PC-3 (cell line): ENCODE measurements at regions not wholly inside any gene's neighbourhood (a gene's known extent, or its start where the extent isn't known, plus 50 kb on each side); places are given as distances from the start of the nearest gene placed in this dataset.

Source experiments
- ATAC-seq: fragments of 200-7000 bp; cut with Tn5 transposase; 2 replicates; pipeline ENCODE4 v1.9.1; 2020; ENCODE audit warnings: mild to moderate bottlenecking, moderate library complexity
- BruUV-seq: library from RNA; stranded (reverse); fragments of 400-500 nt; replicated peaks from 2 replicates; lab custom pipeline; 2021; lab: Mats Ljungman, UMichigan
- CTCF ChIA-PET: fragments of 300-600 bp; sonication (Branson Sonifier 250); formaldehyde crosslinking; loops from one replicate; lab custom pipeline; 2022; ENCODE audit warnings: antibody characterized with exemption; lab: Charles Lee
- POLR2A ChIA-PET: fragments of 300-600 bp; sonication (Branson Sonifier 250); formaldehyde crosslinking; loops from one replicate; lab custom pipeline; 2022; ENCODE audit warnings: antibody characterized with exemption; ENCODE audit not compliant: unreplicated experiment; lab: Charles Lee
- DNase-seq: peaks from one replicate; pipeline ENCODE4 v3.0.0-alpha.2; 2015
- H2AFZ ChIP-seq: fragments of 300-600 bp; sonication (generic); 2 replicates; pipeline ENCODE4 v1.6.0; 2016; ENCODE audit warnings: antibody characterized with exemption, low read length
- H3F3A ChIP-seq: fragments of 300-600 bp; sonication (generic); one replicate; pipeline ENCODE4 v1.6.0; 2017; ENCODE audit warnings: antibody characterized with exemption, low read length, control low read depth, mild to moderate bottlenecking; ENCODE audit not compliant: unreplicated experiment
- H3K27ac ChIP-seq: fragments of 300-600 bp; sonication (generic); 2 replicates; pipeline ENCODE4 v1.5.1; 2016; ENCODE audit warnings: mild to moderate bottlenecking, low read length
- H3K27me3 ChIP-seq: fragments of 300-600 bp; sonication (generic); 2 replicates; pipeline ENCODE4 v1.6.1; 2016; ENCODE audit warnings: low read length, mixed read lengths
- H3K36me3 ChIP-seq: fragments of 300-600 bp; sonication (generic); 2 replicates; pipeline ENCODE4 v1.6.1; 2016; ENCODE audit warnings: low read depth, mixed run types, low read length, mixed read lengths
- H3K4me1 ChIP-seq: fragments of 300-600 bp; sonication (generic); 2 replicates; pipeline ENCODE4 v1.5.1; 2016; ENCODE audit warnings: low read length; ENCODE audit not compliant: insufficient read depth
- H3K4me2 ChIP-seq: fragments of 300-600 bp; sonication (generic); 2 replicates; pipeline ENCODE4 v1.6.0; 2016; ENCODE audit warnings: low read length
- H3K4me3 ChIP-seq: fragments of 300-600 bp; sonication (generic); 2 replicates; pipeline ENCODE4 v1.5.1; 2016; ENCODE audit warnings: mild to moderate bottlenecking, low read length, mixed read lengths
- H3K79me2 ChIP-seq: fragments of 300-600 bp; sonication (generic); 2 replicates; pipeline ENCODE4 v1.6.1; 2017; ENCODE audit warnings: low read length, mixed read lengths
- H3K9ac ChIP-seq: fragments of 300-600 bp; sonication (generic); 2 replicates; pipeline ENCODE4 v1.6.0; 2016; ENCODE audit warnings: mild to moderate bottlenecking, low read length
- H3K9me2 ChIP-seq: fragments of 300-600 bp; sonication (generic); replicated peaks from 2 replicates; pipeline ENCODE4 v1.6.1; 2016; ENCODE audit warnings: mixed run types, low read length, mixed read lengths
- H3K9me3 ChIP-seq: fragments of 300-600 bp; sonication (generic); 2 replicates; pipeline ENCODE4 v1.6.1; 2016; ENCODE audit warnings: low read length, mixed read lengths
- H4K20me1 ChIP-seq: fragments of 300-600 bp; sonication (generic); 2 replicates; pipeline ENCODE4 v1.6.1; 2016; ENCODE audit warnings: low read length, mixed read lengths
- EZH2 ChIP-seq: fragments of 300-600 bp; sonication (generic); IDR thresholded peaks from one replicate; pipeline ENCODE4 v1.6.1; 2017; ENCODE audit warnings: antibody characterized with exemption, mild to moderate bottlenecking, low read length; ENCODE audit not compliant: unreplicated experiment
- EZH2phosphoT487 ChIP-seq: fragments of 300-600 bp; sonication (generic); IDR thresholded peaks from 2 replicates; pipeline ENCODE4 v1.6.1; 2018; ENCODE audit warnings: mild to moderate bottlenecking, antibody characterized with exemption, low read length, borderline replicate concordance
- intact Hi-C: fragments of 100-400 bp; cut with micrococcal nuclease; formaldehyde crosslinking; loops from 2 replicates; pipeline ENCODE4 v1.9.0; 2023
- TF ChIP-seq, protein P1 (sequence below): fragments of 300-600 bp; sonication (generic); conservative IDR thresholded peaks from 2 replicates; pipeline ENCODE4 v1.5.1; 2017; ENCODE audit warnings: antibody characterized with exemption, low read depth, mild to moderate bottlenecking, low read length

DNA sequence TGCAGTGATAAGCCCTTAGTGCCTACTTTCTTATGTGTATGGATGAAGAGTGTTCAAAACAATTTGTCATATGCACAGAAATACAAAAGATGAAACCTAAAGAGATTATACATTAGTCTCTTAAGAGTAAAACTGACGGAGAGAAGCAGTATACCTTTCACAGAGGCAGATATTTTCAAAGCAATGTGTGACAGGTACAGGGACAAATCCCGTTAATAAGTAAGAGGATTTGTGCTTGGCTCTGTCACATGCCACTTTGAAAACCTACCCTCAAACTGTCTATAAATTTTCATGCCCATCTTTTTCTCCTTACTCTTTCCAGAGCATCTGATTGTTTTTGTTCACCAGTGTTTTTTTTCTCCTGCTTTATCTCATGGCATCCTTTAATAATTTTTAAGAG is 741.3 kb upstream of the MMS22L start:
- intact Hi-C loops, result no loop called here
- no peak for DNase-seq
- BruUV-seq, result no TSS peak
- no peaks in the 10 kb centered on the region for H3K36me3 ChIP-seq
- no peaks in the 10 kb centered on the region for H4K20me1 ChIP-seq
- no peak overlapping the region for H3K9ac ChIP-seq
- H3F3A ChIP-seq, result no peaks in the 10 kb centered on the region
- H2AFZ ChIP-seq, result no peak overlapping the region
- H3K9me2 ChIP-seq, result no peaks in the 10 kb centered on the region
- H3K9me3 ChIP-seq, result no peaks in the 10 kb centered on the region
- H3K79me2 ChIP-seq, result no peaks in the 10 kb centered on the region
- H3K4me2 ChIP-seq, result no peak overlapping the region
- H3K27me3 ChIP-seq, result peaks cover 36% of the 10 kb centered on the region
- no peaks in the 10 kb centered on the region for H3K4me1 ChIP-seq
- ChIA-PET CTCF (no interaction called here), POLR2A (no interaction called here)
- ATAC-seq, result no peak
- no peak overlapping the region for H3K27ac ChIP-seq
- no peak overlapping the region for H3K4me3 ChIP-seq
- no peak for TF ChIP-seq EZH2
- TF ChIP-seq, protein P1, sequence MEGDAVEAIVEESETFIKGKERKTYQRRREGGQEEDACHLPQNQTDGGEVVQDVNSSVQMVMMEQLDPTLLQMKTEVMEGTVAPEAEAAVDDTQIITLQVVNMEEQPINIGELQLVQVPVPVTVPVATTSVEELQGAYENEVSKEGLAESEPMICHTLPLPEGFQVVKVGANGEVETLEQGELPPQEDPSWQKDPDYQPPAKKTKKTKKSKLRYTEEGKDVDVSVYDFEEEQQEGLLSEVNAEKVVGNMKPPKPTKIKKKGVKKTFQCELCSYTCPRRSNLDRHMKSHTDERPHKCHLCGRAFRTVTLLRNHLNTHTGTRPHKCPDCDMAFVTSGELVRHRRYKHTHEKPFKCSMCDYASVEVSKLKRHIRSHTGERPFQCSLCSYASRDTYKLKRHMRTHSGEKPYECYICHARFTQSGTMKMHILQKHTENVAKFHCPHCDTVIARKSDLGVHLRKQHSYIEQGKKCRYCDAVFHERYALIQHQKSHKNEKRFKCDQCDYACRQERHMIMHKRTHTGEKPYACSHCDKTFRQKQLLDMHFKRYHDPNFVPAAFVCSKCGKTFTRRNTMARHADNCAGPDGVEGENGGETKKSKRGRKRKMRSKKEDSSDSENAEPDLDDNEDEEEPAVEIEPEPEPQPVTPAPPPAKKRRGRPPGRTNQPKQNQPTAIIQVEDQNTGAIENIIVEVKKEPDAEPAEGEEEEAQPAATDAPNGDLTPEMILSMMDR, result no peak
- no peak for TF ChIP-seq EZH2phosphoT487

DNA sequence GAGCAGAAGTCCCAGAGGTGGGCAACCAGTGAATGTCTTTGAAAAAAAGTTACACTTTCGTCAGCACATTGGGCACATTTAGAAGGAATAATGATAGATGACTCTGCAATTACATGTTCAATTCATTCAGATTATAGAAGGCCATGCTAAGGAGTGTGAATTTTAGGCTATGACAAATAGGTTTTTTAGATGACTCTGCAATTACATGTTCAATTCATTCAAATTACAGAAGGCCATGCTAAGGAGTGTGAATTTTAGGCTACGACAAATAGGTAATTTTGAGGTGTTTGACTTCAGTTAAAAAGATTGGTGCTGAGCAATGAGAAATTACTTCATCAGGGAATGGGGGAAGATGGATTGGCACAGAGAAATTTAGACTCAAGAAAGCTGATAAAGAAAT is 744.9 kb upstream of the MMS22L start:
- Histone ChIP-seq H3K9me2 (no peaks in the 10 kb centered on the region), H3K4me3 (no peak overlapping the region), H2AFZ (no peak overlapping the region), H3K9me3 (no peaks in the 10 kb centered on the region), H3K27ac (no peak overlapping the region), H3K27me3 (peaks cover 27% of the 10 kb centered on the region), H3K4me1 (no peaks in the 10 kb centered on the region), H3K9ac (no peak overlapping the region), H3F3A (no peaks in the 10 kb centered on the region), H3K4me2 (no peak overlapping the region), H3K36me3 (no peaks in the 10 kb centered on the region), H3K79me2 (no peaks in the 10 kb centered on the region), H4K20me1 (no peaks in the 10 kb centered on the region)
- no TSS peak for BruUV-seq
- no peak for ATAC-seq
- no peak for TF ChIP-seq EZH2
- TF ChIP-seq, protein P1, result no peak
- no peak for TF ChIP-seq EZH2phosphoT487
- ChIA-PET POLR2A (no interaction called here), CTCF (no interaction called here)
- DNase-seq, result no peak
- intact Hi-C loops, result no loop called here

DNA sequence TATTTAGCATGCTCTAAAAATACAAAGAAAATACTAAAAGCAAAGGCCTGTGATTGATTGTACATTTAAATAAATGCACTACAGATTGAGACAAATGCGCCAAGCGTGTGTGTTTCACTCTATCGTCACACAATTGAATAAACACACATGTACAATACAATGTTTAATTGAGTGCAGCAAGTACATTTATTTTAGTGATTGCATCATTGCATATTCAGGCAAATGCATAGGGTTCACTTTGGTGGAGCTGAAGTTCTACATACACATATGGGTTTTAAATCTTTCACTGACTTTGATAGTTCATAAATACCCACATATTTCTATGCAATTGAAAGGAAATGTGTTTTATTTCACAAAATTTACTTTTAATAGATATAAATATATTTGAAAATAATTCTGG is 750.6 kb upstream of the MMS22L start:
- no peak for ATAC-seq

More for the DNA sequence above, 750.6 kb upstream of the MMS22L start:
- BruUV-seq, result no TSS peak
- TF ChIP-seq, protein P1, result no peak
- TF ChIP-seq EZH2phosphoT487 (no peak), EZH2 (no peak)
- Histone ChIP-seq H3K27ac (no peak overlapping the region), H3K27me3 (peaks cover 36% of the 10 kb centered on the region), H3K4me2 (no peak overlapping the region), H4K20me1 (no peaks in the 10 kb centered on the region), H3K4me3 (no peak overlapping the region), H3K9ac (no peak overlapping the region), H3K79me2 (no peaks in the 10 kb centered on the region), H3K36me3 (no peaks in the 10 kb centered on the region), H2AFZ (no peak overlapping the region), H3K9me3 (no peaks in the 10 kb centered on the region), H3F3A (no peaks in the 10 kb centered on the region), H3K9me2 (no peaks in the 10 kb centered on the region), H3K4me1 (no peaks in the 10 kb centered on the region)
- intact Hi-C loops, result no loop called here
- DNase-seq, result no peak
- CTCF ChIA-PET, result interaction anchor here (0.5 kb wide), 1 partner anchor 978 kb away, joined by 12 read pairs; no protein-coding TSS in a partner anchor
- POLR2A ChIA-PET, result no interaction called here
